Panc1 (cell line): ENCODE measurements at regions not wholly inside any gene's neighbourhood (a gene's known extent, or its start where the extent isn't known, plus 50 kb on each side); places are given as distances from the start of the nearest gene placed in this dataset.

Experiments
- CTCF ChIP-seq: fragments of 450-650 bp; IDR thresholded peaks from 2 replicates; pipeline ENCODE4 v1.5.1; 2017; ENCODE audit warnings: mild to moderate bottlenecking
- SIN3A ChIP-seq: IDR thresholded peaks from 2 replicates; pipeline ENCODE4 v1.6.1; 2012; ENCODE audit warnings: low read depth, mild to moderate bottlenecking, low read length, moderate library complexity, borderline replicate concordance; ENCODE audit not compliant: insufficient read depth

- TF ChIP-seq CTCF (no peak), SIN3A (no peak)
Observed at GRCh38 chr15:62878070-62878469, 164.5 kb upstream of the TPM1 start.
